ENCODE measurements at regions not wholly inside any gene's neighbourhood (a gene's known extent, or its start where the extent isn't known, plus 50 kb on each side); places are given as distances from the start of the nearest gene placed in this dataset.

DNA sequence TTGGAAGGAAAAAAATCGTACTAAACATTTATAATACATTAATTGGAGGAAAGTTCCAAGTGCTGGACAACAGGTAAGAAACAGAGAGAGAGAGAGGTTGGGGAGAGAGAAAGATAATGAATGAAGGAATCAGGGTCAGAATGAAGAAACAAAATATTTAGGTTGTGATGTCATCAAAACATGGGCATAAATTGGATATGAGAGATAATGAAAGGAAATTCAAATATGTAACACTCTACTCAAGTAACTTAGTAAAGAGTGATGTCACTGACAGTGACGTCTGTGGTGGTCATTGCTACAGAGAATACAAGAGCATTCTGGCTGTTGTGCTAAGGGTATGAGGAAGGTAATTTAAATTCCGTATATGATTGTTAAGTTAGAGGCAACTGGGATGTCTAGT lies 543.4 kb upstream of the COX7C start:
- no peak for TF ChIP-seq NR1H2 (CRISPR knock-in tag; IDR thresholded peaks at IDR 0.05)
- TF ChIP-seq, protein P1, sequence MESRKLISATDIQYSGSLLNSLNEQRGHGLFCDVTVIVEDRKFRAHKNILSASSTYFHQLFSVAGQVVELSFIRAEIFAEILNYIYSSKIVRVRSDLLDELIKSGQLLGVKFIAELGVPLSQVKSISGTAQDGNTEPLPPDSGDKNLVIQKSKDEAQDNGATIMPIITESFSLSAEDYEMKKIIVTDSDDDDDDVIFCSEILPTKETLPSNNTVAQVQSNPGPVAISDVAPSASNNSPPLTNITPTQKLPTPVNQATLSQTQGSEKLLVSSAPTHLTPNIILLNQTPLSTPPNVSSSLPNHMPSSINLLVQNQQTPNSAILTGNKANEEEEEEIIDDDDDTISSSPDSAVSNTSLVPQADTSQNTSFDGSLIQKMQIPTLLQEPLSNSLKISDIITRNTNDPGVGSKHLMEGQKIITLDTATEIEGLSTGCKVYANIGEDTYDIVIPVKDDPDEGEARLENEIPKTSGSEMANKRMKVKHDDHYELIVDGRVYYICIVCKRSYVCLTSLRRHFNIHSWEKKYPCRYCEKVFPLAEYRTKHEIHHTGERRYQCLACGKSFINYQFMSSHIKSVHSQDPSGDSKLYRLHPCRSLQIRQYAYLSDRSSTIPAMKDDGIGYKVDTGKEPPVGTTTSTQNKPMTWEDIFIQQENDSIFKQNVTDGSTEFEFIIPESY (CRISPR knock-in tag; IDR thresholded peaks at IDR 0.05), result no peak
- no peak for TF ChIP-seq KLF16 (IDR thresholded peaks at IDR 0.05)
- TF ChIP-seq KLF10 (CRISPR knock-in tag; IDR thresholded peaks at IDR 0.05), result no peak
- TF ChIP-seq JUND (IDR thresholded peaks at IDR 0.05; ENCODE audit: borderline replicate concordance, low read depth, low read length), result no peak
- TF ChIP-seq JUND (tag; IDR thresholded peaks at IDR 0.05; ENCODE audit: borderline replicate concordance, low read depth, low read length), result no peak
- TF ChIP-seq, protein P2, sequence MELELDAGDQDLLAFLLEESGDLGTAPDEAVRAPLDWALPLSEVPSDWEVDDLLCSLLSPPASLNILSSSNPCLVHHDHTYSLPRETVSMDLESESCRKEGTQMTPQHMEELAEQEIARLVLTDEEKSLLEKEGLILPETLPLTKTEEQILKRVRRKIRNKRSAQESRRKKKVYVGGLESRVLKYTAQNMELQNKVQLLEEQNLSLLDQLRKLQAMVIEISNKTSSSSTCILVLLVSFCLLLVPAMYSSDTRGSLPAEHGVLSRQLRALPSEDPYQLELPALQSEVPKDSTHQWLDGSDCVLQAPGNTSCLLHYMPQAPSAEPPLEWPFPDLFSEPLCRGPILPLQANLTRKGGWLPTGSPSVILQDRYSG (tag; conservative IDR thresholded peaks at IDR 0.05; ENCODE audit: low read depth), result no peak
- no peak for TF ChIP-seq CREB1 (IDR thresholded peaks at IDR 0.05)
- TF ChIP-seq CREB1 (CRISPR knock-in tag; IDR thresholded peaks at IDR 0.05), result no peak
- no peak for TF ChIP-seq ZNF121 (CRISPR knock-in tag; conservative IDR thresholded peaks at IDR 0.05)
- TF ChIP-seq, protein P3, sequence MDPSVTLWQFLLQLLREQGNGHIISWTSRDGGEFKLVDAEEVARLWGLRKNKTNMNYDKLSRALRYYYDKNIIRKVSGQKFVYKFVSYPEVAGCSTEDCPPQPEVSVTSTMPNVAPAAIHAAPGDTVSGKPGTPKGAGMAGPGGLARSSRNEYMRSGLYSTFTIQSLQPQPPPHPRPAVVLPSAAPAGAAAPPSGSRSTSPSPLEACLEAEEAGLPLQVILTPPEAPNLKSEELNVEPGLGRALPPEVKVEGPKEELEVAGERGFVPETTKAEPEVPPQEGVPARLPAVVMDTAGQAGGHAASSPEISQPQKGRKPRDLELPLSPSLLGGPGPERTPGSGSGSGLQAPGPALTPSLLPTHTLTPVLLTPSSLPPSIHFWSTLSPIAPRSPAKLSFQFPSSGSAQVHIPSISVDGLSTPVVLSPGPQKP (CRISPR knock-in tag; IDR thresholded peaks at IDR 0.05), result no peak
- TF ChIP-seq HDAC3 (IDR thresholded peaks at IDR 0.05; ENCODE audit: borderline replicate concordance, partially characterized antibody), result no peak
- TF ChIP-seq CHD4 (IDR thresholded peaks at IDR 0.05; ENCODE audit: insufficient read depth, insufficient replicate concordance, low read depth, low read length, poor library complexity, severe bottlenecking), result no peak
